Spleen (tissue), 7 donors: ENCODE measurements at regions not wholly inside any gene's neighbourhood (a gene's known extent, or its start where the extent isn't known, plus 50 kb on each side); places are given as distances from the start of the nearest gene placed in this dataset.

Experiments used
- POLR2A ChIP-seq, 3 donors: fragments of 450-650 bp; IDR thresholded peaks; one replicate each; pipeline ENCODE4 v1.5.1; 2017; ENCODE audit warnings: antibody characterized with exemption in 3 of 3, mild to moderate bottlenecking in 1 of 3
- POLR2AphosphoS5 ChIP-seq, 3 donors: sonication (generic); formaldehyde crosslinking; IDR thresholded peaks; one replicate each; pipeline ENCODE4 v1.5.1; 2017; ENCODE audit warnings: antibody characterized with exemption in 3 of 3
- TF ChIP-seq, protein P1 (sequence below), 11 experiments: fragments of 200-600 bp in 7 of 11; fragments of 450-650 bp in 4 of 11; sonication (generic) in 4 of 11; IDR thresholded peaks in 8 of 11; conservative IDR thresholded peaks in 3 of 11; 1 replicate in 7 of 11; 2 replicates in 4 of 11; pipeline versions ENCODE4 v1.4.0 to v1.8.0; 2016 to 2021; ENCODE audit warnings: antibody characterized with exemption in 11 of 11, inconsistent platforms in 4 of 11, mild to moderate bottlenecking in 1 of 11
- donor health status: DM: no; HTN: no; CAD: no; lungs with moderate emphysema.
- donor health status: DM: no; HTN: no; CAD: no.
- donor health status: DM: no; HTN: no; CAD: no.

DNA sequence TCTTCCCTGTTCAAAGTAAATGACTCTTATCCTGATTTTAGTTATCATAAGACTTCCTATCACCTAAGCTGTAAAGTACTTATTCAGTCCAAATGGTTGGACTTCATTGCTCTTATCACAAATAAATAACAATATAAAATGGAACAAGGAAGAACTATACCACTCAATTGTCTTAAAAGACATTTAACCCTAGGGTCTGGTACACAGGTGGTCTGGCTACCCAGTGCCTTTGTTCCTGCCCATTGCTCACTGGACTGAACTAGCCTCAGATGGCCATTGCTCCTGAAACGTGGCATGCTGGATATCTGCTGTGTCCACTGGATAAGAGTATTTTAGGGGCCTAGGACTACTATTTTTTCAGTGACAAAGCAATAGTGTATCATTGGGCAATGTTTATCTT, 574.3 kb upstream of the CA10 start:
- TF ChIP-seq, protein P1, sequence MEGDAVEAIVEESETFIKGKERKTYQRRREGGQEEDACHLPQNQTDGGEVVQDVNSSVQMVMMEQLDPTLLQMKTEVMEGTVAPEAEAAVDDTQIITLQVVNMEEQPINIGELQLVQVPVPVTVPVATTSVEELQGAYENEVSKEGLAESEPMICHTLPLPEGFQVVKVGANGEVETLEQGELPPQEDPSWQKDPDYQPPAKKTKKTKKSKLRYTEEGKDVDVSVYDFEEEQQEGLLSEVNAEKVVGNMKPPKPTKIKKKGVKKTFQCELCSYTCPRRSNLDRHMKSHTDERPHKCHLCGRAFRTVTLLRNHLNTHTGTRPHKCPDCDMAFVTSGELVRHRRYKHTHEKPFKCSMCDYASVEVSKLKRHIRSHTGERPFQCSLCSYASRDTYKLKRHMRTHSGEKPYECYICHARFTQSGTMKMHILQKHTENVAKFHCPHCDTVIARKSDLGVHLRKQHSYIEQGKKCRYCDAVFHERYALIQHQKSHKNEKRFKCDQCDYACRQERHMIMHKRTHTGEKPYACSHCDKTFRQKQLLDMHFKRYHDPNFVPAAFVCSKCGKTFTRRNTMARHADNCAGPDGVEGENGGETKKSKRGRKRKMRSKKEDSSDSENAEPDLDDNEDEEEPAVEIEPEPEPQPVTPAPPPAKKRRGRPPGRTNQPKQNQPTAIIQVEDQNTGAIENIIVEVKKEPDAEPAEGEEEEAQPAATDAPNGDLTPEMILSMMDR (IDR thresholded peaks at IDR 0.05 in 8 of 11, conservative IDR thresholded peaks at IDR 0.05 in 3 of 11): no peak
- TF ChIP-seq POLR2AphosphoS5 (IDR thresholded peaks at IDR 0.05): no peak
- TF ChIP-seq POLR2A (IDR thresholded peaks at IDR 0.05): no peak
